Omental fat pad (tissue), 3 donors: ENCODE measurements at regions not wholly inside any gene's neighbourhood (a gene's known extent, or its start where the extent isn't known, plus 50 kb on each side); places are given as distances from the start of the nearest gene placed in this dataset.

ENCODE experiments used
- ATAC-seq: fragments of 150-250 bp; one replicate; pipeline ENCODE4 v1.9.1; 2016; ENCODE audit warnings: mild to moderate bottlenecking, moderate library complexity; ENCODE audit not compliant: low FRiP score
- DNase-seq: peaks from one replicate; pipeline ENCODE4 v3.0.0-alpha.2; 2019; ENCODE audit warnings: low spot score
- TF ChIP-seq, protein P1 (sequence below), 3 donors: fragments of 450-650 bp; IDR thresholded peaks; one replicate each; pipeline ENCODE4 v1.5.1; 2016 to 2017; ENCODE audit warnings: antibody characterized with exemption in 3 of 3, mild to moderate bottlenecking in 3 of 3, moderate library complexity in 2 of 3

DNA sequence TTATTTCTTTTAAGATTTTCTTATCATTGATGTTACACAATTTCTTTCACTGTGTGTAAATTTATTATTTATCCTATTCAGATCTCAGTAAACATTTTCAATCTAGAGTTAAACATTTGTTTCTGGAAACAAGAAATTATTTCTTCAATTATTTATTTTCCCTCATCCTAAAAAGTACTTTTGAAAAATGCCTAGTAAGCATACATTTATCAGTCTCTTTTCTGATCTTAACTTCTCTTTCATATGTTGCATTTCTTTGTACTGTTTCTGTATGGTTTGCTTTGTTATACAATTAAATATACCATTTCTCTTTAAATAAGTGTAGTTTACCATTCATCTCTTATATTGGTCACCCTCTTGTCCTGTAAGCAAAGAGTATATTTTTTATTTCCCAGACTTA, 263.2 kb downstream of the C12orf50 start:
- no peak for DNase-seq
- no peak for ATAC-seq
- TF ChIP-seq, protein P1, sequence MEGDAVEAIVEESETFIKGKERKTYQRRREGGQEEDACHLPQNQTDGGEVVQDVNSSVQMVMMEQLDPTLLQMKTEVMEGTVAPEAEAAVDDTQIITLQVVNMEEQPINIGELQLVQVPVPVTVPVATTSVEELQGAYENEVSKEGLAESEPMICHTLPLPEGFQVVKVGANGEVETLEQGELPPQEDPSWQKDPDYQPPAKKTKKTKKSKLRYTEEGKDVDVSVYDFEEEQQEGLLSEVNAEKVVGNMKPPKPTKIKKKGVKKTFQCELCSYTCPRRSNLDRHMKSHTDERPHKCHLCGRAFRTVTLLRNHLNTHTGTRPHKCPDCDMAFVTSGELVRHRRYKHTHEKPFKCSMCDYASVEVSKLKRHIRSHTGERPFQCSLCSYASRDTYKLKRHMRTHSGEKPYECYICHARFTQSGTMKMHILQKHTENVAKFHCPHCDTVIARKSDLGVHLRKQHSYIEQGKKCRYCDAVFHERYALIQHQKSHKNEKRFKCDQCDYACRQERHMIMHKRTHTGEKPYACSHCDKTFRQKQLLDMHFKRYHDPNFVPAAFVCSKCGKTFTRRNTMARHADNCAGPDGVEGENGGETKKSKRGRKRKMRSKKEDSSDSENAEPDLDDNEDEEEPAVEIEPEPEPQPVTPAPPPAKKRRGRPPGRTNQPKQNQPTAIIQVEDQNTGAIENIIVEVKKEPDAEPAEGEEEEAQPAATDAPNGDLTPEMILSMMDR (IDR thresholded peaks at IDR 0.05), result no peak

DNA sequence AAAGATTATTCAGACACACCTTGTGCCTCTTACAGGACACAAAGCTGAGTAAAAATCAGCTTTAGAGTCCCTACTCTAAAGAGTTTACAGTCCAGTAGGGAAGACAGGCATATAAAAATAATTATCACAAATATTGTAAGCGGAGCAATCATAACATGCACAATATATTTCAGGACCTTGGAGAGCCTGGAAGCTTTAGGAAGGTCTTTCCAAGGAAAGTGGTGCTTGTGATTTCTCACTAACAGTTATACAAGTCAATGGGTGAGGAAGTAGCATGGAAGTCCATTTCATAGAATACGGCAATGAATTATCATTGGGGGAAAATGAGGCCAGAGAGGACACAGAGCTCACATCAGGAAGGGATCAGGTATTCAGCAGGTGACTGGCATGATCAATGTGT, 268.3 kb downstream of the C12orf50 start:
- TF ChIP-seq, protein P1 (IDR thresholded peaks at IDR 0.05), result no peak
- no peak for ATAC-seq
- no peak for DNase-seq

DNA sequence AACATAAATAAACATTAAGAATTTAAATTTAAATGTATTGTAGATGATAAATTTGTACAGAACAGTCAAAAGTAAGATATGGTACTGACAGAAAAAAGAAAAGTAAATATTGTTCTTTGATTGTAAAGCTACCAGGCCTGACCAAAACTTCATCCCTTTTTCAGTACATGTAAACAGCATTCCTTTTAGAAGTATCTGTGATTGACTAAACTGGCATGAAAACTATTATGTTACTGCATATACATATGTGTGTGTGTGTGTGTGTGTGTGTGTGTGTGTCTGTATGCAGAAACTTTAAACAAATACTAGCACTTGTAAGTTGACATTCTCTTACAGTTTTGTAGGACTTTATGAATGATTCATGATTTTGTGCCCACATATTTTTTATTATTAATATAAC, 270.9 kb downstream of the C12orf50 start:
- ATAC-seq (no peak), DNase-seq (no peak)
- TF ChIP-seq, protein P1 (IDR thresholded peaks at IDR 0.05), result no peak

DNA sequence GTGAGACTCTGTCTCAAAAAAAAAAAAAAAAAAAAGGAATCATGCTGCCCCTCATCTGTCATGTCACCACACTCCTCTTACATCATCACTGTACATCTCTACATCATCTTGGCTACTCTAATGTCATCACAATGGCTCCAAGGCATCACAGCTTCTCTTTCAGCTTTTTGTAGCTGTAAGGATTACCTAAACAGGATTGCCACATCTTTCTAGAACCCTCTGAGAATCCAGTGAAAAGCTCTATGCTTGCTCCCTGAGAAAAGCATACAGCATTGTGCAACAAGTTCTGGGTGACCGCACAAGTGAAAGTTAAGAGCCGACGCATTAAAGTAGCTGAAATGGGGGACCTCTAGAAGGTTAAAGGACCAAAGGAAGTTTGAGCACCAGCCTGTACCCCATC, 272.5 kb downstream of the C12orf50 start:
- TF ChIP-seq, protein P1 (IDR thresholded peaks at IDR 0.05), result no peak
- no peak for DNase-seq
- ATAC-seq, result no peak

DNA sequence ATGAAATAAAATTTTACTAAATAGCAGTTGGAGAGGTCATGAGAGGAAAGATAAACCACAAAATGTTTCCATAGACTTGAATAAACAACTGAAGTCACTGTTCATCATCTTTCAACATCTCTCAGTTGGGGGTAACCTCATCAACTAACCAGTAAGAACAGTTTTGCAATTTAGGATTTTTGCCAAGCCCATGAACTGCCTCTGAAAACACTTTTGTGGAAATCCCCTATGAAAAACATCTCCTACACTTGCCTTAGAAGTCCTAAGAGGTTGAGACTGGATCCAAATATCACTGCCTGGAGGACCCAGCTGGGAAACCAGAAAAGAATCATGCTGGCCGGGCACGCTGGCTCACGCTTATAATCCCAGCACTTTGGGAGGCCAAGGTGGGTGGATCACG, 273.1 kb downstream of the C12orf50 start:
- TF ChIP-seq, protein P1 (IDR thresholded peaks at IDR 0.05), result no peak
- DNase-seq, result no peak
- ATAC-seq, result no peak

DNA sequence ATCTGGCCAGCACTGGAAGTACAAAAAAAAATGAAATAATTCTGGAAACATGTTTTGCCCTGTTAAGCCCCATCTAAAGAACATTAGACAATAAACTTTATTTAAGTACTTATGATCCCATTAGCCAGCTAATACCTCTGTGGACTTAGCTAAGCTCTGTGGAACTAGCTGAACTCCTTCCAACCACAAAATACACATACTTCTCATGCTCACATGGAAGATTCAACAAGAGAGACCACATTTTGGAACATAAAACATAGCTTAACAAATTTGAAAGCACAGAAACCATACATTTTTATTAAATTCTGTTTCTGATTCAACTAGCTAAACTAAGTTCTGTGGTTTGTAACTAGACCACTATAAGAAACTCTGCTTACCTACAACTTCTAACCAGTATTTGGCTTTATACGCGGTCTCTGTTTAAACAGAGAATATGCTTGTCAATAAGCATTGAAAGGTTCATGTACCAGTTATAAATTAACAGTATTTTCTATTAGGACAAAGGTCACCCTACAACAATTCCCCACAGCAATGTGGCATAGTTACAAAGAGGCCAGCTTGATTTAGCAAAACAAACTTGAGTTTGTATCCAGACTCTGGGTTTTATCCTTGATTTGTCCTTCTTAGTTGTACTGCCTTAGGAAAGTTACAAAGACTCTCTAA, 300.1 kb downstream of the C12orf50 start:
- DNase-seq (no peak), ATAC-seq (no peak)
- TF ChIP-seq, protein P1 (IDR thresholded peaks at IDR 0.05), result no peak

DNA sequence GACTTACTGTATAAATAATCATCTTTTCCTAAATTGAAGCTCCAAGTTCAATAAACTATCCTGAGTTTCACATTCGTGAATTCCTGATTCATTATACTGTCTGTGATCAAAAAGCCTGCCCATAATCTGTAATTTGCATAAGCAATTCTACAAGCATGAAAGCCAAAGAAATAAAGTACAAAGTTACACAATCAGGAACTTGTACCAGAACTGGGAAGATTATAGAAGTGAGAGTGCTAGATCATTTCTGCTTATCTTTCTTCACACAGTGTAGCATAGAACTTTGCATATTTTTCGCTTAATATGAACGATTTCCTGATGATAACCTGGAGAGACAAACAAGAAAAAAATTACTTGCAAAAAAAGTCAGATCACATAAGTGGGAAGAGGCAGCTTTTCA, 308.2 kb downstream of the C12orf50 start:
- no peak for DNase-seq
- no peak for ATAC-seq
- TF ChIP-seq, protein P1 (IDR thresholded peaks at IDR 0.05), result no peak
